ENCODE measurements at regions not wholly inside any gene's neighbourhood (a gene's known extent, or its start where the extent isn't known, plus 50 kb on each side); places are given as distances from the start of the nearest gene placed in this dataset.
A peak's percentile ranks its signal among the peaks of the same experiment; 100 is the strongest.

GRCh38 chr7:119271147-119271779 is 1001.7 kb upstream of the KCND2 start:
- DNase-seq = no peak
- Histone ChIP-seq H3K4me2 (ENCODE audit: low read length, poor library complexity, severe bottlenecking) (no peak overlapping the region), H3K4me3 (ENCODE audit: insufficient read depth in 1 of 2, low read depth in 1 of 2, low read length in 2 of 2) (no peak overlapping the region), H3K9me3 (ENCODE audit: control insufficient read depth, low read length) (no peaks in the 10 kb centered on the region), H4K8ac (ENCODE audit: low read length) (no peak overlapping the region), H3K36me3 (ENCODE audit: control insufficient read depth in 1 of 2, insufficient read depth in 2 of 2, low read depth in 1 of 2, low read length in 2 of 2) (no peaks in the 10 kb centered on the region), H2BK120ac (ENCODE audit: low read depth, low read length) (no peak overlapping the region), H3K4me1 (ENCODE audit: control insufficient read depth, insufficient read depth, low read depth, low read length) (no peaks in the 10 kb centered on the region), H3K9ac (ENCODE audit: low read length) (no peak overlapping the region), H2AK5ac (ENCODE audit: low read length, severe bottlenecking) (no peak overlapping the region), H2AFZ (ENCODE audit: low read depth, low read length) (no peak overlapping the region), H3K23ac (ENCODE audit: low read length in 2 of 2) (peak overlapping the region in 1 of 2 experiments; percentile 54), H2BK15ac (ENCODE audit: low read depth, poor library complexity, severe bottlenecking) (no peak overlapping the region), H3K14ac (ENCODE audit: low read length in 2 of 2) (no peak overlapping the region), H3K27me3 (ENCODE audit: control insufficient read depth in 1 of 2, insufficient read depth in 1 of 2, low read length in 2 of 2) (no peaks in the 10 kb centered on the region), H3K4ac (ENCODE audit: low read depth in 1 of 2, low read length in 2 of 2) (no peak overlapping the region), H3K27ac (ENCODE audit: low read length, poor library complexity, severe bottlenecking) (no peak overlapping the region), H3K79me1 (replicated peaks; ENCODE audit: low read length, poor library complexity, severe bottlenecking) (no peaks in the 10 kb centered on the region), H4K91ac (ENCODE audit: low read length) (no peak overlapping the region), H3K18ac (ENCODE audit: low read depth in 1 of 2, low read length in 2 of 2) (no peak overlapping the region), H2BK5ac (ENCODE audit: low read depth, low read length, poor library complexity, severe bottlenecking) (no peak overlapping the region), H2BK12ac (ENCODE audit: low read length in 2 of 2) (no peak overlapping the region)
- 94% methylated on average over 8 of the region's 9 CpGs for WGBS

- H3K4ac ChIP-seq (ENCODE audit: low read depth in 1 of 2, low read length in 2 of 2) = no peak overlapping the region
- H2BK120ac ChIP-seq (ENCODE audit: low read depth, low read length) = no peak overlapping the region
- no peak overlapping the region for H3K4me2 ChIP-seq (ENCODE audit: low read length, poor library complexity, severe bottlenecking)
- H2AFZ ChIP-seq (ENCODE audit: low read depth, low read length) = no peak overlapping the region
- H3K4me1 ChIP-seq (ENCODE audit: control insufficient read depth, insufficient read depth, low read depth, low read length) = no peaks in the 10 kb centered on the region
- no peak overlapping the region for H3K14ac ChIP-seq (ENCODE audit: low read length in 2 of 2)
- H4K91ac ChIP-seq (ENCODE audit: low read length) = no peak overlapping the region
- no peaks in the 10 kb centered on the region for H3K36me3 ChIP-seq (ENCODE audit: control insufficient read depth in 1 of 2, insufficient read depth in 2 of 2, low read depth in 1 of 2, low read length in 2 of 2)
- no CpG with 5 or more reads among the region's 1 CpG for WGBS
- H3K79me1 ChIP-seq (replicated peaks; ENCODE audit: low read length, poor library complexity, severe bottlenecking) = no peaks in the 10 kb centered on the region
- H3K4me3 ChIP-seq (ENCODE audit: insufficient read depth in 1 of 2, low read depth in 1 of 2, low read length in 2 of 2) = no peak overlapping the region
- no peak overlapping the region for H2BK15ac ChIP-seq (ENCODE audit: low read depth, poor library complexity, severe bottlenecking)
- no peak overlapping the region for H2BK5ac ChIP-seq (ENCODE audit: low read depth, low read length, poor library complexity, severe bottlenecking)
- no peak overlapping the region for H2AK5ac ChIP-seq (ENCODE audit: low read length, severe bottlenecking)
- H3K27me3 ChIP-seq (ENCODE audit: control insufficient read depth in 1 of 2, insufficient read depth in 1 of 2, low read length in 2 of 2) = no peaks in the 10 kb centered on the region
- no peak overlapping the region for H4K8ac ChIP-seq (ENCODE audit: low read length)
- DNase-seq = no peak
- no peak overlapping the region for H3K27ac ChIP-seq (ENCODE audit: low read length, poor library complexity, severe bottlenecking)
- no peak overlapping the region for H3K9ac ChIP-seq (ENCODE audit: low read length)
- no peaks in the 10 kb centered on the region for H3K9me3 ChIP-seq (ENCODE audit: control insufficient read depth, low read length)
- no peak overlapping the region for H2BK12ac ChIP-seq (ENCODE audit: low read length in 2 of 2)
- no peak overlapping the region for H3K23ac ChIP-seq (ENCODE audit: low read length in 2 of 2)
- H3K18ac ChIP-seq (ENCODE audit: low read depth in 1 of 2, low read length in 2 of 2) = peak overlapping the region in 1 of 2 experiments; percentile 33
These were observed 991.7 kb upstream of the KCND2 start for GRCh38 chr7:119281181-119281846.

- H3K14ac ChIP-seq (ENCODE audit: low read length in 2 of 2) = no peak overlapping the region
- H2BK15ac ChIP-seq (ENCODE audit: low read depth, poor library complexity, severe bottlenecking) = no peak overlapping the region
- no peaks in the 10 kb centered on the region for H3K36me3 ChIP-seq (ENCODE audit: control insufficient read depth in 1 of 2, insufficient read depth in 2 of 2, low read depth in 1 of 2, low read length in 2 of 2)
- no peak overlapping the region for H2BK120ac ChIP-seq (ENCODE audit: low read depth, low read length)
- H2AFZ ChIP-seq (ENCODE audit: low read depth, low read length) = no peak overlapping the region
- no peak overlapping the region for H2AK5ac ChIP-seq (ENCODE audit: low read length, severe bottlenecking)
- no peaks in the 10 kb centered on the region for H3K9me3 ChIP-seq (ENCODE audit: control insufficient read depth, low read length)
- no peak overlapping the region for H4K8ac ChIP-seq (ENCODE audit: low read length)
- no peak overlapping the region for H3K4me2 ChIP-seq (ENCODE audit: low read length, poor library complexity, severe bottlenecking)
- no peak overlapping the region for H3K4me3 ChIP-seq (ENCODE audit: insufficient read depth in 1 of 2, low read depth in 1 of 2, low read length in 2 of 2)
- no peak overlapping the region for H4K91ac ChIP-seq (ENCODE audit: low read length)
- H2BK12ac ChIP-seq (ENCODE audit: low read length in 2 of 2) = no peak overlapping the region
- H3K27ac ChIP-seq (ENCODE audit: low read length, poor library complexity, severe bottlenecking) = no peak overlapping the region
- H3K18ac ChIP-seq (ENCODE audit: low read depth in 1 of 2, low read length in 2 of 2) = no peak overlapping the region
- no peak overlapping the region for H3K4ac ChIP-seq (ENCODE audit: low read depth in 1 of 2, low read length in 2 of 2)
- no peak for DNase-seq
- no peaks in the 10 kb centered on the region for H3K4me1 ChIP-seq (ENCODE audit: control insufficient read depth, insufficient read depth, low read depth, low read length)
- H3K79me1 ChIP-seq (replicated peaks; ENCODE audit: low read length, poor library complexity, severe bottlenecking) = no peaks in the 10 kb centered on the region
- H2BK5ac ChIP-seq (ENCODE audit: low read depth, low read length, poor library complexity, severe bottlenecking) = no peak overlapping the region
- no peaks in the 10 kb centered on the region for H3K27me3 ChIP-seq (ENCODE audit: control insufficient read depth in 1 of 2, insufficient read depth in 1 of 2, low read length in 2 of 2)
- H3K9ac ChIP-seq (ENCODE audit: low read length) = no peak overlapping the region
- no peak overlapping the region for H3K23ac ChIP-seq (ENCODE audit: low read length in 2 of 2)
- WGBS = no CpG with 5 or more reads among the region's 3 CpGs
These were observed 989.6 kb upstream of the KCND2 start for GRCh38 chr7:119283353-119283752.

GRCh38 chr7:119288416-119288815 is 984.6 kb upstream of the KCND2 start:
- Histone ChIP-seq H3K4ac (ENCODE audit: low read depth in 1 of 2, low read length in 2 of 2) (no peak overlapping the region), H3K79me1 (replicated peaks; ENCODE audit: low read length, poor library complexity, severe bottlenecking) (no peaks in the 10 kb centered on the region), H3K23ac (ENCODE audit: low read length in 2 of 2) (no peak overlapping the region), H2BK5ac (ENCODE audit: low read depth, low read length, poor library complexity, severe bottlenecking) (no peak overlapping the region), H3K14ac (ENCODE audit: low read length in 2 of 2) (no peak overlapping the region), H3K4me1 (ENCODE audit: control insufficient read depth, insufficient read depth, low read depth, low read length) (no peaks in the 10 kb centered on the region), H3K36me3 (ENCODE audit: control insufficient read depth in 1 of 2, insufficient read depth in 2 of 2, low read depth in 1 of 2, low read length in 2 of 2) (no peaks in the 10 kb centered on the region), H4K91ac (ENCODE audit: low read length) (no peak overlapping the region), H3K4me3 (ENCODE audit: insufficient read depth in 1 of 2, low read depth in 1 of 2, low read length in 2 of 2) (no peak overlapping the region), H2BK15ac (ENCODE audit: low read depth, poor library complexity, severe bottlenecking) (no peak overlapping the region), H3K27me3 (ENCODE audit: control insufficient read depth in 1 of 2, insufficient read depth in 1 of 2, low read length in 2 of 2) (no peaks in the 10 kb centered on the region), H2AK5ac (ENCODE audit: low read length, severe bottlenecking) (no peak overlapping the region), H3K18ac (ENCODE audit: low read depth in 1 of 2, low read length in 2 of 2) (no peak overlapping the region), H3K9me3 (ENCODE audit: control insufficient read depth, low read length) (no peaks in the 10 kb centered on the region), H3K27ac (ENCODE audit: low read length, poor library complexity, severe bottlenecking) (no peak overlapping the region), H2BK120ac (ENCODE audit: low read depth, low read length) (no peak overlapping the region), H3K9ac (ENCODE audit: low read length) (no peak overlapping the region), H4K8ac (ENCODE audit: low read length) (no peak overlapping the region), H2BK12ac (ENCODE audit: low read length in 2 of 2) (no peak overlapping the region), H2AFZ (ENCODE audit: low read depth, low read length) (no peak overlapping the region), H3K4me2 (ENCODE audit: low read length, poor library complexity, severe bottlenecking) (no peak overlapping the region)
- no peak for DNase-seq
- 67% methylated on average over 1 of the region's 1 CpG for WGBS

All from mesenchymal stem cell (in vitro differentiated cells and primary cell).